CD4-positive, alpha-beta T cell (primary cell): ENCODE measurements at regions not wholly inside any gene's neighbourhood (a gene's known extent, or its start where the extent isn't known, plus 50 kb on each side); places are given as distances from the start of the nearest gene placed in this dataset.

Experiments
- ATAC-seq: fragments of 200-7000 bp; cut with Tn5 transposase; one replicate; pipeline ENCODE4 v1.10.0; 2022; ENCODE audit warnings: mild to moderate bottlenecking; ENCODE audit not compliant: poor library complexity
- CTCF ChIA-PET: fragments of 350-600 bp; sonication (Branson Sonifier 250); formaldehyde crosslinking; loops from one replicate; lab custom pipeline; 2021; ENCODE audit warnings: antibody characterized with exemption, inconsistent platforms; lab: Charles Lee
- POLR2A ChIA-PET: fragments of 350-600 bp; sonication (Branson Sonifier 250); formaldehyde crosslinking; loops from one replicate; lab custom pipeline; 2021; ENCODE audit warnings: antibody characterized with exemption, inconsistent platforms; lab: Charles Lee
- DNase-seq, 14 experiments: peaks; one replicate each; pipeline ENCODE4 v3.0.0-alpha.2; 2013 to 2020; ENCODE audit warnings: mixed read lengths in 2 of 14
- H3K27ac ChIP-seq, 2 donors: one replicate each; pipeline versions ENCODE4 v1.5.1 to v1.7.0; 2013; ENCODE audit warnings: low read length in 2 of 2, low read depth in 1 of 2, mild to moderate bottlenecking in 1 of 2
- H3K27me3 ChIP-seq, 2 experiments: 1 replicate in 1 of 2; 2 replicates in 1 of 2; pipeline versions ENCODE4 v1.6.1 to v1.7.0; 2013; ENCODE audit warnings: low read length in 2 of 2, control low read depth in 1 of 2, mild to moderate bottlenecking in 1 of 2, moderate library complexity in 1 of 2; ENCODE audit not compliant: insufficient read depth in 2 of 2, control insufficient read depth in 1 of 2
- H3K36me3 ChIP-seq: one replicate; pipeline ENCODE4 v1.6.1; 2013; ENCODE audit warnings: low read length, control low read depth; ENCODE audit not compliant: insufficient read depth
- H3K4me1 ChIP-seq: one replicate; pipeline ENCODE4 v1.6.1; 2013; ENCODE audit warnings: low read length, control low read depth; ENCODE audit not compliant: insufficient read depth
- H3K4me3 ChIP-seq: one replicate; pipeline ENCODE4 v1.5.1; 2013; ENCODE audit warnings: mild to moderate bottlenecking, low read length, moderate library complexity
- H3K9me3 ChIP-seq, 2 experiments: 1 replicate in 1 of 2; 2 replicates in 1 of 2; pipeline versions ENCODE4 v1.6.1 to v1.7.0; 2013; ENCODE audit warnings: low read length in 2 of 2, mild to moderate bottlenecking in 2 of 2, control low read depth in 1 of 2, moderate library complexity in 1 of 2; ENCODE audit not compliant: control insufficient read depth in 1 of 2, insufficient read depth in 1 of 2
- H3K27ac Mint-ChIP-seq: one replicate; pipeline ENCODE4 v1.8.0; 2020; ENCODE audit warnings: mixed read lengths
- H3K27me3 Mint-ChIP-seq: one replicate; pipeline ENCODE4 v1.8.0; 2021; ENCODE audit warnings: mixed read lengths
- H3K36me3 Mint-ChIP-seq: one replicate; pipeline ENCODE4 v1.8.0; 2021; ENCODE audit warnings: low read depth, mixed read lengths
- H3K4me1 Mint-ChIP-seq: one replicate; pipeline ENCODE4 v1.8.0; 2021; ENCODE audit warnings: low read depth, mixed read lengths
- H3K4me3 Mint-ChIP-seq: one replicate; pipeline ENCODE4 v1.8.0; 2020; ENCODE audit warnings: mild to moderate bottlenecking, mixed read lengths
- H3K9me3 Mint-ChIP-seq: one replicate; pipeline ENCODE4 v1.8.0; 2020; ENCODE audit warnings: mixed read lengths
- CTCF ChIP-seq: fragments of 200-600 bp; IDR thresholded peaks from one replicate; pipeline ENCODE4 v1.8.0; 2022; ENCODE audit warnings: antibody characterized with exemption, mild to moderate bottlenecking
- intact Hi-C, 2 experiments: fragments of 100-400 bp; cut with DNase I in 1 of 2; cut with micrococcal nuclease in 1 of 2; formaldehyde crosslinking; loops; one replicate each; pipeline versions ENCODE4 v1.15.1 to v1.9.0; 2023 to 2025; cut with DNase I, micrococcal nuclease

- TF ChIP-seq CTCF: no peak
- no peak overlapping the region for H3K4me3 Mint-ChIP-seq
- H3K9me3 Mint-ChIP-seq: peaks cover 7% of the 10 kb centered on the region
- ChIA-PET CTCF (no interaction called here), POLR2A (no interaction called here)
- Histone ChIP-seq H3K9me3 (peaks cover 0 to 7% of the 10 kb centered on the region in 2 experiments), H3K27ac (no peak overlapping the region), H3K4me3 (no peak overlapping the region), H3K4me1 (no peaks in the 10 kb centered on the region), H3K36me3 (no peaks in the 10 kb centered on the region), H3K27me3 (no peaks in the 10 kb centered on the region)
- H3K4me1 Mint-ChIP-seq: no peaks in the 10 kb centered on the region
- H3K27ac Mint-ChIP-seq: no peak overlapping the region
- DNase-seq (no peak), ATAC-seq (no peak)
- no peaks in the 10 kb centered on the region for H3K36me3 Mint-ChIP-seq
- intact Hi-C loops: no loop called here
- H3K27me3 Mint-ChIP-seq: no peaks in the 10 kb centered on the region
Measured at GRCh38 chr19:28264556-28264955, 948.4 kb downstream of the UQCRFS1 start.

GRCh38 chr19:28258829-28259228 is 954.1 kb downstream of the UQCRFS1 start:
- H3K4me1 ChIP-seq: no peaks in the 10 kb centered on the region
- ATAC-seq (no peak), DNase-seq (no peak)
- ChIA-PET POLR2A (no interaction called here), CTCF (no interaction called here)
- no peaks in the 10 kb centered on the region for H3K36me3 ChIP-seq
- H3K27ac ChIP-seq: no peak overlapping the region
- H3K36me3 Mint-ChIP-seq: no peaks in the 10 kb centered on the region
- H3K4me1 Mint-ChIP-seq: no peaks in the 10 kb centered on the region
- intact Hi-C loops: no loop called here
- no peak overlapping the region for H3K27ac Mint-ChIP-seq
- H3K9me3 Mint-ChIP-seq: peaks cover under 1% of the 10 kb centered on the region
- H3K27me3 ChIP-seq: no peaks in the 10 kb centered on the region
- no peak overlapping the region for H3K4me3 ChIP-seq
- H3K4me3 Mint-ChIP-seq: no peak overlapping the region
- peaks cover 0 to 25% of the 10 kb centered on the region in 2 experiments for H3K9me3 ChIP-seq
- H3K27me3 Mint-ChIP-seq: no peaks in the 10 kb centered on the region
- no peak for TF ChIP-seq CTCF

- no peak for ATAC-seq
- ChIA-PET POLR2A (no interaction called here), CTCF (no interaction called here)
- Mint-ChIP-seq H3K36me3 (no peaks in the 10 kb centered on the region), H3K4me3 (no peak overlapping the region), H3K9me3 (no peaks in the 10 kb centered on the region), H3K27ac (no peak overlapping the region), H3K27me3 (no peaks in the 10 kb centered on the region), H3K4me1 (no peaks in the 10 kb centered on the region)
- TF ChIP-seq CTCF: no peak
- no peaks in the 10 kb centered on the region for H3K36me3 ChIP-seq
- intact Hi-C loops: no loop called here
- H3K27me3 ChIP-seq: no peaks in the 10 kb centered on the region
- no peak for DNase-seq
- H3K9me3 ChIP-seq: peaks cover 0 to 20% of the 10 kb centered on the region in 2 experiments
- no peaks in the 10 kb centered on the region for H3K4me1 ChIP-seq
- H3K27ac ChIP-seq: no peak overlapping the region
- no peak overlapping the region for H3K4me3 ChIP-seq
Measured at GRCh38 chr19:28257396-28257795, 955.6 kb downstream of the UQCRFS1 start.
